GM23338 (cell line): ENCODE measurements at regions not wholly inside any gene's neighbourhood (a gene's known extent, or its start where the extent isn't known, plus 50 kb on each side); places are given as distances from the start of the nearest gene placed in this dataset.

ENCODE experiments used
- ATAC-seq: fragments of 200-7000 bp; cut with Tn5 transposase; 3 replicates; pipeline ENCODE4 v1.9.1; 2020
- DNase-seq: peaks from one replicate; pipeline ENCODE4 v3.0.0-alpha.2; 2015; ENCODE audit warnings: low spot score
- H2AFZ ChIP-seq: fragments of 200-600 bp; sonication (generic); 2 replicates; pipeline ENCODE4 v1.8.0; 2016; ENCODE audit warnings: antibody characterized with exemption, mild to moderate bottlenecking, moderate library complexity
- H3F3A ChIP-seq: fragments of 200-600 bp; sonication (generic); replicated peaks from 2 replicates; pipeline ENCODE4 v1.8.0; 2017; ENCODE audit warnings: antibody characterized with exemption, mixed run types, low read depth
- H3K27ac ChIP-seq: fragments of 200-600 bp; sonication (generic); 2 replicates; pipeline ENCODE4 v1.6.1; 2016; ENCODE audit warnings: low read depth
- H3K27me3 ChIP-seq: fragments of 200-600 bp; sonication (generic); 2 replicates; pipeline ENCODE4 v1.8.0; 2016; ENCODE audit warnings: mild to moderate bottlenecking, mixed run types, moderate library complexity; ENCODE audit not compliant: insufficient read depth
- H3K36me3 ChIP-seq: fragments of 200-600 bp; sonication (generic); 2 replicates; pipeline ENCODE4 v1.8.0; 2016; ENCODE audit warnings: mild to moderate bottlenecking; ENCODE audit not compliant: insufficient read depth
- H3K4me1 ChIP-seq: fragments of 200-600 bp; sonication (generic); 2 replicates; pipeline ENCODE4 v1.8.0; 2016; ENCODE audit warnings: mild to moderate bottlenecking, moderate library complexity; ENCODE audit not compliant: insufficient read depth
- H3K4me2 ChIP-seq: fragments of 200-600 bp; sonication (generic); 2 replicates; pipeline ENCODE4 v1.7.1; 2017; ENCODE audit warnings: mixed run types
- H3K4me3 ChIP-seq: fragments of 200-600 bp; sonication (generic); 2 replicates; pipeline ENCODE4 v1.6.1; 2016; ENCODE audit warnings: mixed run types
- H3K79me2 ChIP-seq: fragments of 200-600 bp; sonication (generic); replicated peaks from 2 replicates; pipeline ENCODE4 v1.8.0; 2017; ENCODE audit warnings: mild to moderate bottlenecking; ENCODE audit not compliant: insufficient read depth
- H3K9me2 ChIP-seq: fragments of 200-600 bp; sonication (generic); 2 replicates; pipeline ENCODE4 v1.8.0; 2017; ENCODE audit not compliant: insufficient read depth
- H4K20me1 ChIP-seq: fragments of 200-600 bp; sonication (generic); replicated peaks from 2 replicates; pipeline ENCODE4 v1.8.0; 2017; ENCODE audit warnings: mild to moderate bottlenecking; ENCODE audit not compliant: insufficient read depth
- H3K27ac Mint-ChIP-seq: 2 replicates; pipeline ENCODE4 v1.8.0; 2020; ENCODE audit warnings: inconsistent platforms, mild to moderate bottlenecking, moderate library complexity, mixed read lengths
- H3K27me3 Mint-ChIP-seq: 3 replicates; pipeline ENCODE4 v1.8.0; 2022; ENCODE audit warnings: low read depth, mild to moderate bottlenecking, moderate library complexity, mixed read lengths, inconsistent platforms; ENCODE audit not compliant: insufficient read depth, poor library complexity
- H3K36me3 Mint-ChIP-seq: 3 replicates; pipeline ENCODE4 v1.8.0; 2021; ENCODE audit warnings: low read depth, mild to moderate bottlenecking, inconsistent platforms, moderate library complexity, mixed read lengths
- H3K4me1 Mint-ChIP-seq: 3 replicates; pipeline ENCODE4 v1.8.0; 2020; ENCODE audit warnings: mild to moderate bottlenecking, inconsistent platforms, mixed read lengths
- H3K4me3 Mint-ChIP-seq: 3 replicates; pipeline ENCODE4 v1.8.0; 2021; ENCODE audit warnings: moderate library complexity, mild to moderate bottlenecking, inconsistent platforms, mixed read lengths
- H3K9me3 Mint-ChIP-seq: 3 replicates; pipeline ENCODE4 v1.8.0; 2020; ENCODE audit warnings: moderate library complexity, mild to moderate bottlenecking, inconsistent platforms, mixed read lengths
- CREB1 ChIP-seq: fragments of 250-450 bp; sonication (Bioruptor Pico); IDR thresholded peaks from 2 replicates; pipeline ENCODE4 v1.5.0; 2020; ENCODE audit warnings: low read depth, mild to moderate bottlenecking, moderate library complexity
- EZH2 ChIP-seq: fragments of 200-600 bp; sonication (generic); IDR thresholded peaks from one replicate; pipeline ENCODE4 v1.8.0; 2017; ENCODE audit warnings: antibody characterized with exemption, mild to moderate bottlenecking, low read depth; ENCODE audit not compliant: unreplicated experiment
- EZH2phosphoT487 ChIP-seq: fragments of 200-600 bp; sonication (generic); IDR thresholded peaks from one replicate; pipeline ENCODE4 v1.8.1; 2018; ENCODE audit warnings: antibody characterized with exemption; ENCODE audit not compliant: unreplicated experiment
- JUNB ChIP-seq: IDR thresholded peaks from one replicate; pipeline ENCODE4 v1.6.1; 2016; ENCODE audit warnings: antibody characterized with exemption; ENCODE audit not compliant: unreplicated experiment
- NANOG ChIP-seq: IDR thresholded peaks from 2 replicates; pipeline ENCODE4 v1.6.1; 2016; ENCODE audit warnings: antibody characterized with exemption, borderline replicate concordance
- POLR2AphosphoS5 ChIP-seq: IDR thresholded peaks from 2 replicates; pipeline ENCODE4 v1.6.1; 2016; ENCODE audit warnings: antibody characterized with exemption, low read depth
- STAT1 ChIP-seq: IDR thresholded peaks from one replicate; pipeline ENCODE4 v1.6.1; 2016; ENCODE audit warnings: antibody characterized with exemption; ENCODE audit not compliant: unreplicated experiment
- ZNF114 ChIP-seq: fragments of 250-450 bp; sonication (Bioruptor Pico); IDR thresholded peaks from 2 replicates; pipeline ENCODE4 v1.5.0; 2020; ENCODE audit warnings: mild to moderate bottlenecking, moderate library complexity
- ZNF331 ChIP-seq: fragments of 250-450 bp; sonication (Bioruptor Pico); IDR thresholded peaks from 2 replicates; pipeline ENCODE4 v1.5.0; 2020; ENCODE audit warnings: low read depth, mild to moderate bottlenecking, moderate library complexity
- TF ChIP-seq, protein P1 (sequence below): IDR thresholded peaks from one replicate; pipeline ENCODE4 v1.6.1; 2018; ENCODE audit warnings: antibody characterized with exemption; ENCODE audit not compliant: unreplicated experiment
- TF ChIP-seq, protein P2 (sequence below), 2 experiments: fragments of 200-600 bp in 1 of 2; sonication (generic) in 1 of 2; conservative IDR thresholded peaks; 2 replicates each; pipeline versions ENCODE4 v1.5.1 to v1.6.1; 2016 to 2017; ENCODE audit warnings: antibody characterized with exemption in 2 of 2, low read depth in 2 of 2, mild to moderate bottlenecking in 2 of 2, moderate library complexity in 1 of 2
- TF ChIP-seq, protein P3 (sequence below): fragments of 250-450 bp; sonication (Bioruptor Pico); IDR thresholded peaks from 2 replicates; pipeline ENCODE4 v1.5.0; 2020; ENCODE audit warnings: mild to moderate bottlenecking, moderate library complexity
- TF ChIP-seq, protein P4 (sequence below): IDR thresholded peaks from 2 replicates; pipeline ENCODE4 v1.6.1; 2016; ENCODE audit warnings: antibody characterized with exemption

DNA sequence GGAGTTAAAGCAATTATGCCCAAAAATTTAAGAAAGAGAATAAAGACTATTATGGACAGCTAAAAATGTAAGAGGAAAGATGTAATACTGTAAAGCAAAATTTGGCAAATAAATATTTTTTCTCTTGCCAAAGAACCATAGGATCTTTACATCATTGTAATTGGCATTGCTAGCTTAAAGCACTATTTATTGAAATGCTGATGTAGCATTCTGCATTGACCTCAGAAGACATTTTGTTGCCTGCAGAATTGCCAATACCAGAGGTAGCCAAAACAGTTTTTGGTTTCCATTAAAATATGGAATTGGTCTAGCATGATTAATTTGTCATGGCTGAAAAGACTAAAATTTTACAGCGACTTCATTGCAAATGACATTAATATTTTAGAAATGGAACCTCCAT, 191.5 kb upstream of the CHODL start:
- peaks cover 12% of the 10 kb centered on the region for H3K4me1 ChIP-seq
- TF ChIP-seq, protein P1, sequence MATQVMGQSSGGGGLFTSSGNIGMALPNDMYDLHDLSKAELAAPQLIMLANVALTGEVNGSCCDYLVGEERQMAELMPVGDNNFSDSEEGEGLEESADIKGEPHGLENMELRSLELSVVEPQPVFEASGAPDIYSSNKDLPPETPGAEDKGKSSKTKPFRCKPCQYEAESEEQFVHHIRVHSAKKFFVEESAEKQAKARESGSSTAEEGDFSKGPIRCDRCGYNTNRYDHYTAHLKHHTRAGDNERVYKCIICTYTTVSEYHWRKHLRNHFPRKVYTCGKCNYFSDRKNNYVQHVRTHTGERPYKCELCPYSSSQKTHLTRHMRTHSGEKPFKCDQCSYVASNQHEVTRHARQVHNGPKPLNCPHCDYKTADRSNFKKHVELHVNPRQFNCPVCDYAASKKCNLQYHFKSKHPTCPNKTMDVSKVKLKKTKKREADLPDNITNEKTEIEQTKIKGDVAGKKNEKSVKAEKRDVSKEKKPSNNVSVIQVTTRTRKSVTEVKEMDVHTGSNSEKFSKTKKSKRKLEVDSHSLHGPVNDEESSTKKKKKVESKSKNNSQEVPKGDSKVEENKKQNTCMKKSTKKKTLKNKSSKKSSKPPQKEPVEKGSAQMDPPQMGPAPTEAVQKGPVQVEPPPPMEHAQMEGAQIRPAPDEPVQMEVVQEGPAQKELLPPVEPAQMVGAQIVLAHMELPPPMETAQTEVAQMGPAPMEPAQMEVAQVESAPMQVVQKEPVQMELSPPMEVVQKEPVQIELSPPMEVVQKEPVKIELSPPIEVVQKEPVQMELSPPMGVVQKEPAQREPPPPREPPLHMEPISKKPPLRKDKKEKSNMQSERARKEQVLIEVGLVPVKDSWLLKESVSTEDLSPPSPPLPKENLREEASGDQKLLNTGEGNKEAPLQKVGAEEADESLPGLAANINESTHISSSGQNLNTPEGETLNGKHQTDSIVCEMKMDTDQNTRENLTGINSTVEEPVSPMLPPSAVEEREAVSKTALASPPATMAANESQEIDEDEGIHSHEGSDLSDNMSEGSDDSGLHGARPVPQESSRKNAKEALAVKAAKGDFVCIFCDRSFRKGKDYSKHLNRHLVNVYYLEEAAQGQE, result no peak
- TF ChIP-seq STAT1, result no peak
- no peak for TF ChIP-seq NANOG
- no peak for TF ChIP-seq ZNF114 (CRISPR knock-in tag)
- no peak for TF ChIP-seq JUNB
- no peak for TF ChIP-seq EZH2phosphoT487
- TF ChIP-seq EZH2, result no peak
- TF ChIP-seq, protein P2, sequence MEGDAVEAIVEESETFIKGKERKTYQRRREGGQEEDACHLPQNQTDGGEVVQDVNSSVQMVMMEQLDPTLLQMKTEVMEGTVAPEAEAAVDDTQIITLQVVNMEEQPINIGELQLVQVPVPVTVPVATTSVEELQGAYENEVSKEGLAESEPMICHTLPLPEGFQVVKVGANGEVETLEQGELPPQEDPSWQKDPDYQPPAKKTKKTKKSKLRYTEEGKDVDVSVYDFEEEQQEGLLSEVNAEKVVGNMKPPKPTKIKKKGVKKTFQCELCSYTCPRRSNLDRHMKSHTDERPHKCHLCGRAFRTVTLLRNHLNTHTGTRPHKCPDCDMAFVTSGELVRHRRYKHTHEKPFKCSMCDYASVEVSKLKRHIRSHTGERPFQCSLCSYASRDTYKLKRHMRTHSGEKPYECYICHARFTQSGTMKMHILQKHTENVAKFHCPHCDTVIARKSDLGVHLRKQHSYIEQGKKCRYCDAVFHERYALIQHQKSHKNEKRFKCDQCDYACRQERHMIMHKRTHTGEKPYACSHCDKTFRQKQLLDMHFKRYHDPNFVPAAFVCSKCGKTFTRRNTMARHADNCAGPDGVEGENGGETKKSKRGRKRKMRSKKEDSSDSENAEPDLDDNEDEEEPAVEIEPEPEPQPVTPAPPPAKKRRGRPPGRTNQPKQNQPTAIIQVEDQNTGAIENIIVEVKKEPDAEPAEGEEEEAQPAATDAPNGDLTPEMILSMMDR (conservative IDR thresholded peaks at IDR 0.05; ENCODE audit: low read depth in 2 of 2), result no peak
- TF ChIP-seq, protein P3, sequence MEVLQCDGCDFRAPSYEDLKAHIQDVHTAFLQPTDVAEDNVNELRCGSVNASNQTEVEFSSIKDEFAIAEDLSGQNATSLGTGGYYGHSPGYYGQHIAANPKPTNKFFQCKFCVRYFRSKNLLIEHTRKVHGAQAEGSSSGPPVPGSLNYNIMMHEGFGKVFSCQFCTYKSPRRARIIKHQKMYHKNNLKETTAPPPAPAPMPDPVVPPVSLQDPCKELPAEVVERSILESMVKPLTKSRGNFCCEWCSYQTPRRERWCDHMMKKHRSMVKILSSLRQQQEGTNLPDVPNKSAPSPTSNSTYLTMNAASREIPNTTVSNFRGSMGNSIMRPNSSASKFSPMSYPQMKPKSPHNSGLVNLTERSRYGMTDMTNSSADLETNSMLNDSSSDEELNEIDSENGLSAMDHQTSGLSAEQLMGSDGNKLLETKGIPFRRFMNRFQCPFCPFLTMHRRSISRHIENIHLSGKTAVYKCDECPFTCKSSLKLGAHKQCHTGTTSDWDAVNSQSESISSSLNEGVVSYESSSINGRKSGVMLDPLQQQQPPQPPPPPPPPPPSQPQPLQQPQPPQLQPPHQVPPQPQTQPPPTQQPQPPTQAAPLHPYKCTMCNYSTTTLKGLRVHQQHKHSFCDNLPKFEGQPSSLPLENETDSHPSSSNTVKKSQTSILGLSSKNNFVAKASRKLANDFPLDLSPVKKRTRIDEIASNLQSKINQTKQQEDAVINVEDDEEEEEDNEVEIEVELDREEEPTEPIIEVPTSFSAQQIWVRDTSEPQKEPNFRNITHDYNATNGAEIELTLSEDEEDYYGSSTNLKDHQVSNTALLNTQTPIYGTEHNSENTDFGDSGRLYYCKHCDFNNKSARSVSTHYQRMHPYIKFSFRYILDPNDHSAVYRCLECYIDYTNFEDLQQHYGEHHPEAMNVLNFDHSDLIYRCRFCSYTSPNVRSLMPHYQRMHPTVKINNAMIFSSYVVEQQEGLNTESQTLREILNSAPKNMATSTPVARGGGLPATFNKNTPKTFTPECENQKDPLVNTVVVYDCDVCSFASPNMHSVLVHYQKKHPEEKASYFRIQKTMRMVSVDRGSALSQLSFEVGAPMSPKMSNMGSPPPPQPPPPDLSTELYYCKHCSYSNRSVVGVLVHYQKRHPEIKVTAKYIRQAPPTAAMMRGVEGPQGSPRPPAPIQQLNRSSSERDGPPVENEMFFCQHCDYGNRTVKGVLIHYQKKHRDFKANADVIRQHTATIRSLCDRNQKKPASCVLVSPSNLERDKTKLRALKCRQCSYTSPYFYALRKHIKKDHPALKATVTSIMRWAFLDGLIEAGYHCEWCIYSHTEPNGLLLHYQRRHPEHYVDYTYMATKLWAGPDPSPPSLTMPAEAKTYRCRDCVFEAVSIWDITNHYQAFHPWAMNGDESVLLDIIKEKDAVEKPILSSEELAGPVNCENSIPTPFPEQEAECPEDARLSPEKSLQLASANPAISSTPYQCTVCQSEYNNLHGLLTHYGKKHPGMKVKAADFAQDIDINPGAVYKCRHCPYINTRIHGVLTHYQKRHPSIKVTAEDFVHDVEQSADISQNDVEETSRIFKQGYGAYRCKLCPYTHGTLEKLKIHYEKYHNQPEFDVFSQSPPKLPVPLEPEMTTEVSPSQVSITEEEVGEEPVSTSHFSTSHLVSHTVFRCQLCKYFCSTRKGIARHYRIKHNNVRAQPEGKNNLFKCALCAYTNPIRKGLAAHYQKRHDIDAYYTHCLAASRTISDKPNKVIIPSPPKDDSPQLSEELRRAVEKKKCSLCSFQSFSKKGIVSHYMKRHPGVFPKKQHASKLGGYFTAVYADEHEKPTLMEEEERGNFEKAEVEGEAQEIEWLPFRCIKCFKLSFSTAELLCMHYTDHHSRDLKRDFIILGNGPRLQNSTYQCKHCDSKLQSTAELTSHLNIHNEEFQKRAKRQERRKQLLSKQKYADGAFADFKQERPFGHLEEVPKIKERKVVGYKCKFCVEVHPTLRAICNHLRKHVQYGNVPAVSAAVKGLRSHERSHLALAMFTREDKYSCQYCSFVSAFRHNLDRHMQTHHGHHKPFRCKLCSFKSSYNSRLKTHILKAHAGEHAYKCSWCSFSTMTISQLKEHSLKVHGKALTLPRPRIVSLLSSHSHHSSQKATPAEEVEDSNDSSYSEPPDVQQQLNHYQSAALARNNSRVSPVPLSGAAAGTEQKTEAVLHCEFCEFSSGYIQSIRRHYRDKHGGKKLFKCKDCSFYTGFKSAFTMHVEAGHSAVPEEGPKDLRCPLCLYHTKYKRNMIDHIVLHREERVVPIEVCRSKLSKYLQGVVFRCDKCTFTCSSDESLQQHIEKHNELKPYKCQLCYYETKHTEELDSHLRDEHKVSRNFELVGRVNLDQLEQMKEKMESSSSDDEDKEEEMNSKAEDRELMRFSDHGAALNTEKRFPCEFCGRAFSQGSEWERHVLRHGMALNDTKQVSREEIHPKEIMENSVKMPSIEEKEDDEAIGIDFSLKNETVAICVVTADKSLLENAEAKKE (CRISPR knock-in tag), result no peak
- no peak for TF ChIP-seq CREB1
- TF ChIP-seq, protein P4, sequence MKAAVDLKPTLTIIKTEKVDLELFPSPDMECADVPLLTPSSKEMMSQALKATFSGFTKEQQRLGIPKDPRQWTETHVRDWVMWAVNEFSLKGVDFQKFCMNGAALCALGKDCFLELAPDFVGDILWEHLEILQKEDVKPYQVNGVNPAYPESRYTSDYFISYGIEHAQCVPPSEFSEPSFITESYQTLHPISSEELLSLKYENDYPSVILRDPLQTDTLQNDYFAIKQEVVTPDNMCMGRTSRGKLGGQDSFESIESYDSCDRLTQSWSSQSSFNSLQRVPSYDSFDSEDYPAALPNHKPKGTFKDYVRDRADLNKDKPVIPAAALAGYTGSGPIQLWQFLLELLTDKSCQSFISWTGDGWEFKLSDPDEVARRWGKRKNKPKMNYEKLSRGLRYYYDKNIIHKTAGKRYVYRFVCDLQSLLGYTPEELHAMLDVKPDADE, result no peak
- TF ChIP-seq POLR2AphosphoS5, result no peak
- no peak for TF ChIP-seq ZNF331 (CRISPR knock-in tag)
- no peaks in the 10 kb centered on the region for H3F3A ChIP-seq
- Mint-ChIP-seq H3K27me3 (no peaks in the 10 kb centered on the region), H3K9me3 (no peaks in the 10 kb centered on the region), H3K4me3 (no peak overlapping the region), H3K4me1 (peaks cover 3% of the 10 kb centered on the region; the same call in 2 of the 3 replicates), H3K36me3 (no peaks in the 10 kb centered on the region), H3K27ac (no peak overlapping the region; the same call in 1 of the 2 replicates)
- peak overlapping the region; percentile 27; the same call in 1 of the 2 replicates for H3K4me2 ChIP-seq
- H2AFZ ChIP-seq, result no peak overlapping the region
- ATAC-seq, result no peak
- no peaks in the 10 kb centered on the region for H3K27me3 ChIP-seq
- H4K20me1 ChIP-seq, result no peaks in the 10 kb centered on the region
- H3K4me3 ChIP-seq, result no peak overlapping the region
- DNase-seq, result no peak
- no peak overlapping the region for H3K27ac ChIP-seq
- H3K79me2 ChIP-seq, result no peaks in the 10 kb centered on the region
- H3K36me3 ChIP-seq, result no peaks in the 10 kb centered on the region
- H3K9me2 ChIP-seq, result no peaks in the 10 kb centered on the region
